HTR-8/SVneo (cell line): ENCODE measurements at regions not wholly inside any gene's neighbourhood (a gene's known extent, or its start where the extent isn't known, plus 50 kb on each side); places are given as distances from the start of the nearest gene placed in this dataset.

Experiments
- DNase-seq: peaks from one replicate; pipeline ENCODE4 v3.0.0; 2011; ENCODE audit warnings: low spot score, mixed read lengths; ENCODE audit not compliant: insufficient read length
- FAIRE-seq: peaks from 2 replicates; lab custom pipeline; 2011; peaks lifted over from hg19 to GRCh38; lab: Jason Lieb, UNC

DNA sequence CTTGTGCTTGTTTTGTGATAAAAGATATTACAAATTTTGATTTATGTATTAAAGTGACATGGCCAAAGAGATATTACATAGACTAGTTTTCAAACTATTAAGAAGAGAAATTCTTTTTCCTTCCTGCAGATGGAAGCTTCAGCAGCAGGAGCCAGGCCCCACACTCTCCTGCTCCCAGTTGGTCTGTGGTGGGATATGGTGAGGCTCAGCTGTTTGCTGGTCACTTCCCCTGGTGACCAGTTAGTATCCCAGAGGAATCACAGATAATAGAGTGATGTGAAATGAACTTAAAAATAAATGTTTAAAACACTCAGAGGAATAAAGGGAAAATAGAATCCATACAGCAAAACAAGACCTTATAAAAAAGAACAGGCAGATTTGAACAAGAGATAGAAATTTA is 154.7 kb downstream of the KTN1 start:
- no peak for FAIRE-seq
- DNase-seq: no peak

DNA sequence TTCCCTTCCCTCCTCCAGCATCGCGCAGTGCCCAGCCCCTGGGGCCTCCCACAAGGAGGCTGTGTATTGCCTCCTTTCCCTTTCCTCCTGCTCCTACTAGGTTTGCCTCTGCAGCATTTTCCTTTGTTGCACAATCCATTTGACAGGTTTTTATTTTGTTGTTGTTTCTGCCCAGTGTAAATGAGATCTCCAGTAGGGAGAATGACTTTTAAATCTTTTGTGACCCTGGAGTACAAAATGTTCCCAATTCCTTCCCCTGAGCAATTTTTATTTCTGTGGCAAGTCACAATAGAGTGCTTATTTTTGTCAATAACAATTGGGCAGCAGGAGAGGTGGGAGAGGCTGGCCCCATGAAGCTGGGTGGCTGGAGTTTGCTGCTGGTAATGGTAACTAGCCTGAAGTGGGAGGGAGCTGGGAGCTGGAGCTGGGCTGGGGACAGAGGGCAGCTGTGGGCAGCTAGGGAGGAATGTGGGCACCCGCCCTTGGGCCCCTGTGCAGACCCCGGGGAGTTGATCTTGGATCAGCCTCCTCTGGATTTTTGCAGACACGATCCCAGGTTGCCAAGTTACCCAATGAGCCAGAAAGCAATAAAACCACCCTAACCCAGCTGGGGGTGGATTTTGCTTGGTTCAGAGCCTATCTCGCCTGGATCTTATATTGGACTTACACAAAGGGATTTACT is 160.1 kb downstream of the KTN1 start:
- DNase-seq: no peak

GRCh38 chr14:55740649-55740989 is 160.6 kb downstream of the KTN1 start:
- DNase-seq (no peak), FAIRE-seq (peak; percentile 28)

More for the DNA sequence above, 160.1 kb downstream of the KTN1 start:
- FAIRE-seq: no peak

DNA sequence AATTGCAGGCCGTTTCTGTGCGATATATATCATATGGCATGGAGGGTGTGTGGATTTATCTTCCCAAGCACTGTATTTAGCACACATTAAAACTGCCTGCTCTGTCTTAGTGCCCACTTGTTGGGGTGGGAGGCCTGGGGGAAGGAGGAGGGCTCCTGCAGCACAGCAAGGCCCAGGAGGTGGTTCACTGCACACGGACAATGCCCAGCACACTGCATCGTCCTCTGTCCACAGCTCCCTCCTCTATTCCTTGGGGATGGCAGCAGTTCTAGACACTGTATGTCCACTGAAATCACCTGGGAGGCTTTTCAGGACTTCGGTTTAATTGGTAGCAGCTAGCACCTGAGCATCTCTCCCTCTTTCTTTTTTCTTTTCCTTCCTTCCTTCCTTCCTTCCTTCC is 161.2 kb downstream of the KTN1 start:
- FAIRE-seq (no peak), DNase-seq (no peak)

GRCh38 chr14:55743551-55743950 is 163.5 kb downstream of the KTN1 start:
- FAIRE-seq (peak; percentile 69), DNase-seq (no peak)

- FAIRE-seq (no peak), DNase-seq (no peak)
Measured at GRCh38 chr14:55744321-55744720, 164.3 kb downstream of the KTN1 start.

DNA sequence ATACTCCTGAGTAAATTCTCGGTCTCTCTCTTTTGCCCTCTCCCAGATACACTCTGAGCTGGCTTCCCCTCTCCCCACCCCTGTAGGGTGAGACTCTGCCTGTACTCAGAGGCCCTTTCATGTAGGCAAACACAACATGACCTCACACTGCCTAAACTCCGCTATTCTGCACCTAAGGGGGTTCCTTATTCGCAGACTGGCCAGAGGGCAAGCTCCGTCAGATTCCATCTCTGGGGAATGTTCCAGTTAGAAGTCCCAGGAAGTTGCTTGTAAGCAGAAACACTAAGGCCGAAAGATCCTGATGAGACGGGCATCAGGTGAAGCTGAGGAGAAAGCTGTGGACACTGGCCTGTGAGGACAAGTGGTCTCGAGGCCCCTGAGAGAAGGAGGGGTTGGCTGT is 165.9 kb downstream of the KTN1 start:
- peak; percentile 4 for FAIRE-seq

DNA sequence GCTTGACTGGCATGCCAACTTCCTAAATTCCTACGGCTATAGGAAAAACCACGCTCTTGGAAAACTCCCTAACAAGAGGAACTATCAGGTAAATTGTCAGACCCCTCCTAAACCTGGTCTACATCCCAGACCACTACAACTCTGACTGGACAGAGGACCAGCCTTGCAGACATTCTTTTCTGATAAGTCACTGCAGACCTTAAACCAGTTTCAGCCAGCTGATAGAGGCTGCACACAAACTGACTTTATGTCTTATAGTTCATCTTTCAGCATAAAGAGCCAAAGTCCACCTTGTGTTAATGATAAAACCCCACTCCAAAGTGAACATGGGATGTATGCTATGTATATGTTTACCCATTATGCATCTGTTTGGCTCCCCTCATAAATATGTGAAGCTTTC is 166.6 kb downstream of the KTN1 start:
- FAIRE-seq (no peak), DNase-seq (no peak)

More for the DNA sequence above, 165.9 kb downstream of the KTN1 start:
- no peak for DNase-seq

GRCh38 chr14:55747186-55747585 is 167.2 kb downstream of the KTN1 start:
- DNase-seq: no peak
- FAIRE-seq: no peak

DNA sequence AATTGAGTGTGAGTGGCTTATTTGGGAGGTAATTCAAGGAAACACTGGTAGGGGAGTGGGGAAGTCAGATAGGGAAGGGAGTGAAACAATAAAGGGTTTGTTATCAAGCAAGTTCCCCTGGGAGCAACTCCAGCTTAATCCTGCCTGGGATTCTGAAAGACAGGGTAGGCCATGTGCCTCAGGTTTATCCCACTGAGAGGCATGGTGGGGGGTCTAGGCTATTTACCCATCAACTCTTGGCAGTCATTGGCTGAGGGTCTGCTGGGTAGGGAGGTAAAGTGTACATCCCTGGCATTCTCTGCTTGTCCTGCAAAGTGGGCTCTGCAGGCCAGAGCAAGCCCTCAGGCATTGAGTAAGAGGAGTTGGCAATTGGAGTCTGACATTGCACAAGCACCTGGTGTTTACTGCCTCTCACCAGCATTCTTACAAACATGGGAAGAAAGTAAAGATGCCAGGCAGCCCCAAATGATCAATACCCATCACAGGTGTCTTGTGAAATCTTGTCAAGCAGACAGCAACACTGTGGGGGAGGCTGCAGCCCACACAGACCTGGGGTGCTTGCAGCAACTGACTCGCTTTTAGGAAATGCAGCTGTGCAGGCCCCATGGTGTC is 169.3 kb downstream of the KTN1 start:
- FAIRE-seq (peak; percentile 16), DNase-seq (no peak)

DNA sequence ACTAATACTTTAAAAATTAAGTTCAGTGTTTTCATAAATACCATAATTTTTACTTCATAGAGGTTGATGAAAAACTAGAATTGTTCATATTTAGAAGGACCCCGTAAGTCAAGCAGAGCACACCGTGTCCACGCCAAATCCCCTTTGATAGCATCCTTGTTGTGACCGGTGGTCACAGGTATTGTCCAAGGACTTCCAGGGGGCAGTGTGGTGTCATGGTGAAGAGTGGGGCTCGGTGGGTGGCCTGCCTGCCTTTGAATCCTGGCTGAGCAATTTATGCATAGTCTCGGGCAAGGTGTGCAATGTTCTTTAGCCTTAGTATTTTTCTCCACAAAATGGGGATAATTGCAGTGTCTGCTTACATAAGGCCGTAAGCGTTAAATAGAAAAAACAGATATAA is 169.9 kb downstream of the KTN1 start:
- no peak for DNase-seq
- no peak for FAIRE-seq

DNA sequence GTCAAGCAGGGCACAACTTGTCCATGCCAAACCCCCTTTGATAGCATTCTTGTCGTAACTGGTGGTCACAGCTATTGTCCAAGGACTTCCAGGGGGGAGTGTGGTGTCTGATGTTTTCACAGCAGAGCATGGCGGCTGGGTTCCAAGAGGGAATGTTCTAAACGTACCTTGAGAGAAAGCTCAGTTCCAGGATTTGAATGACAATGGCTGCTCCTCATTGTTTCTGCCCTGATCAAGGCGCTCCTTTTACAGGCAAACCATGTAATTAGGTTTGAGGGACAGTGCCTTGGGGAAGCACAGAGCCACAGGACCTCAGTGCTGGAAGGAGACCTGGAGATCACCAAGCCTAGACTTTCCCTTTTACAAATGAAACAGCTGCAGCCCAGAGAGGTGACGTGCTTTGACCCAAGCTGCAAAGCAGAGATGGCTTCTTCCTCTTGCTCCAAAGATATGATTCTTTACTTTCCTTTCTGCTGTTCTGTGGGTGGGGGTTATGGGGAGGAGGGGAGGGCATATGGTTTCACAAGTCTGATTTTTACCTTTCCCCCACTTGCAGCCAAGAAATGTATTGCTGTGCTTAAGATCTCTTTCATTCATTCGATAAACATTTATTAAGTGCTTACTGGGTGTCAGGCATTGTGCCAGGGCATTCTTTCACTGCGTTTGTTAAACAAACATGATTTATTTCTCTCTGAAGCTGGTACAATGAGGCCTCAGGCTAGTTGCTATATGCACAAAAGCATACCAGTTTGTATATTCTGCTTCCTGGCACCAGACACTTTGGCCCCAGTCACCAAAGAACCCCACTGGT is 172.8 kb downstream of the KTN1 start:
- DNase-seq (peak; percentile 57), FAIRE-seq (peak; percentile 74)

GRCh38 chr14:55754471-55754870 is 174.5 kb downstream of the KTN1 start:
- peak; percentile 46 for FAIRE-seq
- no peak for DNase-seq

- FAIRE-seq (no peak), DNase-seq (no peak)
Measured at GRCh38 chr14:55754871-55755270, 174.9 kb downstream of the KTN1 start.

DNA sequence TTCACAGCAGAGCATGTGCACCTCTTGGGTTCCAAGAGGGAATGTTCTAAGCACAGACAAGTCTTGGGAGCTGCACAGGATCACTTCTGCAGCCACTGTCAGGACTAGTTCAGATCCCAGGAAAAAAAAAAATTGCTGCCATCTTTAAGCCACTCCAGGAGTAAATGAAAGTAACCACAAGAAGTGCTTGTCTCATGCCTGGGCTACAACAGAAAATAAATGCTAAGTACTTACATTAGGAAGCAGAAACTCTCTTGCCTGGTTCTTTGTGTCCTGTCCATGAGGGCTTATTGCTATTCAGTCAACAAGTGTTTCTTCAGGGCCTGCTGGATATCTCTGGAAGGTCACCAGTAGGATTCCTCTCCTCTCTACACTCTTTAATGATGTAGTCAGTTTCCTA is 176.1 kb downstream of the KTN1 start:
- peak; percentile 23 for FAIRE-seq
- DNase-seq: no peak

- DNase-seq: no peak
- FAIRE-seq: no peak
Measured at GRCh38 chr14:55756557-55756956, 176.6 kb downstream of the KTN1 start.

DNA sequence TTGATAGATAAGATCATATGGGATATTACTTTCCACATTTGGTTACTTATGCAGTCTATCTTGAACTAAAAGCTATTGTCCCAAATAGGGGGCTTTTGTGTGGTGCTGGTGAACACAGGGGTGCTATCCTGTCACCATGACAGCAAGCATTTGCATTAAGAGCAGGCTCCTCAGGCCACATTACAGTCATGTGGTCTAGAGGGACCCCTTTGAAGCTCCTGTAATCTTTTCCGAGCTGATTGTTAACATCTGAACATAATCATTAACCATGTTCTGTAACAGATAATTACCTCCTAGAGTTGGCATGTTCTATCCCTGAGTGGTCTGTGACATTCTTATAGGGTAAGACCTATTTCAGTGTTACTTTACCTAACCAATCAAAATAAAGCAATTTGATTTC is 178.8 kb downstream of the KTN1 start:
- DNase-seq: no peak

DNA sequence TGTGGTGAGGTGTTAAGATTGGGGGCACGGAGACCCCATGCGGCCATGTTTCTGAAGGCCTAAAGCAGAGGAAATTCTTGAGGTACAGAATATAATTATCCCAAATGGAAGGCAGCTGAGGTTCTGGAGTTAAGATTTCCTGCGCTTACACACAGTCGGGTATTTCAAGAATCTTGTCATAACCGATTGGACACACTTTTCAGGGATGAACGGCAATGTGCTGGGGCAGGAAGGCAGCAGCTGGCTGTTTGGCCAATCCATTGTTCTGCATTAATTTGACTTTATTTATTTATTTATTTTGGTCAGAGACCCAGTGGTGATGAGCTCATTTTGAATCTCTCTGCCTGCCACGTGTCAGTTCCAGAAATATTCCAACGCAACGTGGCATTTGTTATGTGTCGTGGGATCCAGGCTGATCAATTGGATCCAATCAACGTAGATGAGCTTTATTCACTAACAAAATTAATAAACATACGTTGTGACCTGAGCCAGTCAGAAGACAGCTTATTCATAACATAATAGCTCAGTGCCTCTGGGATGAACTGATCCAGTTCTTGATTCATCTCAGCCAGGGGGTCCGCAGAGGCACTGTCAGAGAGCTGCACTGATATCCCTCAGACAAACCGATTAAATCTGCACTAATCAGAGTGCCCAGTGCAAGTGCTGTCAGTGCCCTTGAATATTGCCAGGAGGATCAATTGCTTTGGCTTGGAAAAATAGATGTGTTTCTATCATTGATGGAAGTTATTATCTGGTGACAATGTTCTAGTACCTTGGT is 181.0 kb downstream of the KTN1 start:
- DNase-seq: no peak
- FAIRE-seq: peak; percentile 52

More for the DNA sequence above, 178.8 kb downstream of the KTN1 start:
- peak; percentile 9 for FAIRE-seq

DNA sequence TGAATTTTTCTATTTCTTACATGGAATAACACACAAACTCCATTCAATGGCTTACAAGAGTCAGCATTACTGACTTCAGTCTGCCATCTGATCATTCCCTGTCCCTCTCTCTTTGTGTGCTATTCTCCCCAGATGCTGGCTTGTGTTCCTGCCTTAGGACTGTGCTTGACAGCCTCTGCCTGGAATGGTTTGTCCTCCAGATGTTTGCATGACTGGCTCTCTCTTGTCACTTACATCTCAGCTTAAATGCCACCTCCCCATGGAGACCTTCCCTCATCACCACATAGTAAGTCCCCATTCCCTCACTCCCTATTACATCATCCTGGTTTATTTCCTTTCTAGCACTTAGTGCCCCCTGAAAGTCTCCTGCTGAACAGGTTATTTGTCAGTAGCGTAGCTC is 181.6 kb downstream of the KTN1 start:
- FAIRE-seq (peak; percentile 69), DNase-seq (no peak)

- no peak for FAIRE-seq
- DNase-seq: no peak
Measured at GRCh38 chr14:55762595-55763232, 182.7 kb downstream of the KTN1 start.
